ENCODE measurements at regions not wholly inside any gene's neighbourhood (a gene's known extent, or its start where the extent isn't known, plus 50 kb on each side); places are given as distances from the start of the nearest gene placed in this dataset.

GRCh38 chr16:5422047-5422446 is 324.5 kb upstream of the EEF2KMT start:
- Histone ChIP-seq H3K27me3 (ENCODE audit: insufficient read depth) (no peaks in the 10 kb centered on the region), H3K4me2 (no peak overlapping the region), H3K9me2 (ENCODE audit: insufficient read depth) (no peaks in the 10 kb centered on the region), H4K20me1 (replicated peaks; ENCODE audit: insufficient read depth) (no peaks in the 10 kb centered on the region), H3K36me3 (ENCODE audit: insufficient read depth) (no peaks in the 10 kb centered on the region), H3K4me1 (ENCODE audit: insufficient read depth) (no peaks in the 10 kb centered on the region), H3K4me3 (no peak overlapping the region), H3K27ac (ENCODE audit: low read depth) (no peak overlapping the region), H3F3A (replicated peaks; ENCODE audit: low read depth) (no peaks in the 10 kb centered on the region), H2AFZ (no peak overlapping the region), H3K79me2 (replicated peaks; ENCODE audit: insufficient read depth) (no peaks in the 10 kb centered on the region)
- Mint-ChIP-seq H3K27ac (no peak overlapping the region), H3K27me3 (ENCODE audit: insufficient read depth, low read depth, poor library complexity) (peaks cover 12% of the 10 kb centered on the region), H3K4me3 (no peak overlapping the region), H3K4me1 (peaks cover 6% of the 10 kb centered on the region), H3K9me3 (no peaks in the 10 kb centered on the region), H3K36me3 (ENCODE audit: low read depth) (no peaks in the 10 kb centered on the region)
- ATAC-seq, result no peak
- TF ChIP-seq CREB1 (CRISPR knock-in tag; IDR thresholded peaks at IDR 0.05; ENCODE audit: low read depth), result no peak
- no peak for TF ChIP-seq POLR2AphosphoS5 (IDR thresholded peaks at IDR 0.05; ENCODE audit: low read depth)
- TF ChIP-seq JUNB (IDR thresholded peaks at IDR 0.05; ENCODE audit: unreplicated experiment), result no peak
- no peak for TF ChIP-seq EZH2 (IDR thresholded peaks at IDR 0.05; ENCODE audit: low read depth, unreplicated experiment)
- no peak for TF ChIP-seq ZNF114 (CRISPR knock-in tag; IDR thresholded peaks at IDR 0.05)
- TF ChIP-seq ETS1 (IDR thresholded peaks at IDR 0.05), result no peak
- no peak for DNase-seq (ENCODE audit: low spot score)

GRCh38 chr16:5416013-5416412 is 318.4 kb upstream of the EEF2KMT start:
- Mint-ChIP-seq H3K9me3 (no peaks in the 10 kb centered on the region; the same call in 2 of the 3 replicates), H3K27me3 (ENCODE audit: insufficient read depth, low read depth, poor library complexity) (peaks cover 3% of the 10 kb centered on the region), H3K4me1 (peaks cover 3% of the 10 kb centered on the region; the same call in 2 of the 3 replicates), H3K27ac (no peak overlapping the region), H3K36me3 (ENCODE audit: low read depth) (peaks cover 7% of the 10 kb centered on the region; the same call in 2 of the 3 replicates), H3K4me3 (no peak overlapping the region)
- Histone ChIP-seq H3K9me2 (ENCODE audit: insufficient read depth) (no peaks in the 10 kb centered on the region), H3K4me2 (no peak overlapping the region), H3F3A (replicated peaks; ENCODE audit: low read depth) (no peaks in the 10 kb centered on the region), H4K20me1 (replicated peaks; ENCODE audit: insufficient read depth) (no peaks in the 10 kb centered on the region), H3K79me2 (replicated peaks; ENCODE audit: insufficient read depth) (no peaks in the 10 kb centered on the region), H3K36me3 (ENCODE audit: insufficient read depth) (no peaks in the 10 kb centered on the region), H3K27ac (ENCODE audit: low read depth) (no peak overlapping the region), H2AFZ (no peak overlapping the region), H3K4me3 (no peak overlapping the region), H3K27me3 (ENCODE audit: insufficient read depth) (no peaks in the 10 kb centered on the region), H3K4me1 (ENCODE audit: insufficient read depth) (no peaks in the 10 kb centered on the region)
- ATAC-seq (no peak), DNase-seq (ENCODE audit: low spot score) (no peak)
- TF ChIP-seq POLR2AphosphoS5 (IDR thresholded peaks at IDR 0.05; ENCODE audit: low read depth), result no peak
- TF ChIP-seq CTCF (conservative IDR thresholded peaks at IDR 0.05; ENCODE audit: low read depth in 2 of 2), result no peak
- TF ChIP-seq JUNB (IDR thresholded peaks at IDR 0.05; ENCODE audit: unreplicated experiment), result no peak
- no peak for TF ChIP-seq NANOG (IDR thresholded peaks at IDR 0.05; ENCODE audit: borderline replicate concordance)
- no peak for TF ChIP-seq REST (IDR thresholded peaks at IDR 0.05; ENCODE audit: unreplicated experiment)
- no peak for TF ChIP-seq STAT1 (IDR thresholded peaks at IDR 0.05; ENCODE audit: unreplicated experiment)
- no peak for TF ChIP-seq CREB1 (CRISPR knock-in tag; IDR thresholded peaks at IDR 0.05; ENCODE audit: low read depth)
